Osteoblast (primary cell): ENCODE measurements at regions not wholly inside any gene's neighbourhood (a gene's known extent, or its start where the extent isn't known, plus 50 kb on each side); places are given as distances from the start of the nearest gene placed in this dataset.

Source experiments
- DNase-seq: peaks from one replicate; pipeline ENCODE4 v3.0.0; 2011; ENCODE audit warnings: low spot score, mixed read lengths; ENCODE audit not compliant: insufficient read length; ENCODE audit errors: missing footprints
- H2AFZ ChIP-seq: 2 replicates; pipeline ENCODE4 v1.6.0; 2011; ENCODE audit warnings: mild to moderate bottlenecking, low read length
- H3K27ac ChIP-seq: 2 replicates; pipeline ENCODE4 v1.5.1; 2011; ENCODE audit warnings: mild to moderate bottlenecking, low read depth, low read length, moderate library complexity
- H3K27me3 ChIP-seq: 2 replicates; pipeline ENCODE4 v1.6.0; 2012; ENCODE audit warnings: mild to moderate bottlenecking, control low read depth, inconsistent platforms, low read length, moderate library complexity; ENCODE audit not compliant: insufficient read depth
- H3K36me3 ChIP-seq: 2 replicates; pipeline ENCODE4 v1.5.1; 2011; ENCODE audit warnings: mild to moderate bottlenecking, low read length, control low read depth, moderate library complexity; ENCODE audit not compliant: insufficient read depth
- H3K4me1 ChIP-seq: 2 replicates; pipeline ENCODE4 v1.5.1; 2011; ENCODE audit warnings: mild to moderate bottlenecking, low read length, control low read depth, moderate library complexity; ENCODE audit not compliant: insufficient read depth
- H3K4me2 ChIP-seq: 2 replicates; pipeline ENCODE4 v1.6.0; 2011; ENCODE audit warnings: mild to moderate bottlenecking, low read length; ENCODE audit not compliant: insufficient read depth
- H3K4me3 ChIP-seq: fragments of 200-600 bp; sonication (generic); 3 replicates; pipeline ENCODE4 v1.5.1; 2012; ENCODE audit warnings: mild to moderate bottlenecking, low read length, inconsistent platforms; ENCODE audit not compliant: insufficient read depth
- H3K79me2 ChIP-seq: 2 replicates; pipeline ENCODE4 v1.6.0; 2012; ENCODE audit warnings: mild to moderate bottlenecking, low read length, control low read depth, inconsistent platforms; ENCODE audit not compliant: insufficient read depth
- H3K9me3 ChIP-seq: 2 replicates; pipeline ENCODE4 v1.5.1; 2011; ENCODE audit warnings: low read depth, low read length, control low read depth
- H4K20me1 ChIP-seq: 2 replicates; pipeline ENCODE4 v1.6.0; 2012; ENCODE audit warnings: mild to moderate bottlenecking, low read length, control low read depth; ENCODE audit not compliant: insufficient read depth
- CTCF ChIP-seq: IDR thresholded peaks from 2 replicates; pipeline ENCODE4 v1.5.1; 2011; ENCODE audit warnings: mild to moderate bottlenecking, low read depth, low read length, moderate library complexity; ENCODE audit errors: extremely low read depth

GRCh38 chr20:11675920-11676629, 241.6 kb upstream of the BTBD3 start:
- Histone ChIP-seq H3K4me2 (peak overlapping the region; percentile 43), H4K20me1 (no peaks in the 10 kb centered on the region), H3K4me1 (no peaks in the 10 kb centered on the region), H2AFZ (peak overlapping the region; percentile 63), H3K27ac (no peak overlapping the region), H3K79me2 (no peaks in the 10 kb centered on the region), H3K27me3 (no peaks in the 10 kb centered on the region), H3K36me3 (no peaks in the 10 kb centered on the region), H3K9me3 (no peaks in the 10 kb centered on the region), H3K4me3 (peak overlapping the region; percentile 45)
- DNase-seq: no peak
- no peak for TF ChIP-seq CTCF

GRCh38 chr20:11676630-11677287, 240.9 kb upstream of the BTBD3 start:
- H3K27me3 ChIP-seq: no peaks in the 10 kb centered on the region
- peak overlapping the region; percentile 45 for H3K4me3 ChIP-seq
- no peaks in the 10 kb centered on the region for H3K4me1 ChIP-seq
- H4K20me1 ChIP-seq: no peaks in the 10 kb centered on the region
- H2AFZ ChIP-seq: peak overlapping the region; percentile 63
- H3K79me2 ChIP-seq: no peaks in the 10 kb centered on the region
- peak; percentile 80 for DNase-seq
- TF ChIP-seq CTCF: peak; percentile 75
- H3K9me3 ChIP-seq: no peaks in the 10 kb centered on the region
- peak overlapping the region; percentile 43 for H3K4me2 ChIP-seq
- H3K27ac ChIP-seq: no peak overlapping the region
- H3K36me3 ChIP-seq: no peaks in the 10 kb centered on the region

GRCh38 chr20:11677428-11677827, 240.3 kb upstream of the BTBD3 start:
- Histone ChIP-seq H3K27ac (no peak overlapping the region), H3K4me3 (no peak overlapping the region), H3K36me3 (no peaks in the 10 kb centered on the region), H4K20me1 (no peaks in the 10 kb centered on the region), H2AFZ (no peak overlapping the region), H3K4me2 (no peak overlapping the region), H3K4me1 (no peaks in the 10 kb centered on the region), H3K9me3 (no peaks in the 10 kb centered on the region), H3K27me3 (no peaks in the 10 kb centered on the region), H3K79me2 (no peaks in the 10 kb centered on the region)
- no peak for TF ChIP-seq CTCF
- DNase-seq: no peak

- Histone ChIP-seq H3K27me3 (no peaks in the 10 kb centered on the region), H2AFZ (no peak overlapping the region), H3K27ac (no peak overlapping the region), H4K20me1 (no peaks in the 10 kb centered on the region), H3K4me1 (no peaks in the 10 kb centered on the region), H3K4me2 (no peak overlapping the region), H3K36me3 (no peaks in the 10 kb centered on the region), H3K79me2 (no peaks in the 10 kb centered on the region), H3K9me3 (no peaks in the 10 kb centered on the region), H3K4me3 (no peak overlapping the region)
- no peak for DNase-seq
- TF ChIP-seq CTCF: no peak
These were observed 239.9 kb upstream of the BTBD3 start for GRCh38 chr20:11677836-11678235.
